ENCODE measurements at regions not wholly inside any gene's neighbourhood (a gene's known extent, or its start where the extent isn't known, plus 50 kb on each side); places are given as distances from the start of the nearest gene placed in this dataset.

DNA sequence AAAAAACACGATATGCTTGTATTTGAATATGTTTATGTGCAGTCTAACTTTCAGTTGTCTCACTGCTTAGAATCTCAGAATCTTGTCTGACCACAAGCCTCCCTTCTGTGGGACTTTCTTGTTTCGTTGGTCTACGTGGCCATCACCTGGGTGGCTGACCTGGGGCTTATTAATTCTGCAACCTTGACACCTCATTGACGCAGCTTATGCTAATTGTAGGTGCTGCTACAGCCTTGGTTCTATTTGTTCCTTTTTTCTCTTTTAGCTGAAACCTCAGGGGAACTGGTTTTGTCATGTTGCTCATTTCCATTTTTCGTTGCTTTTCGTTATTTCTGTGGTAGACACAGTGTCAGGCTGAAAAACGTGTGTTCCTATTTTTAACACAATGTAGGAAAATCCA lies 273.7 kb downstream of the SLC4A3 start:
- DNase-seq (ENCODE audit: low spot score): no peak

DNA sequence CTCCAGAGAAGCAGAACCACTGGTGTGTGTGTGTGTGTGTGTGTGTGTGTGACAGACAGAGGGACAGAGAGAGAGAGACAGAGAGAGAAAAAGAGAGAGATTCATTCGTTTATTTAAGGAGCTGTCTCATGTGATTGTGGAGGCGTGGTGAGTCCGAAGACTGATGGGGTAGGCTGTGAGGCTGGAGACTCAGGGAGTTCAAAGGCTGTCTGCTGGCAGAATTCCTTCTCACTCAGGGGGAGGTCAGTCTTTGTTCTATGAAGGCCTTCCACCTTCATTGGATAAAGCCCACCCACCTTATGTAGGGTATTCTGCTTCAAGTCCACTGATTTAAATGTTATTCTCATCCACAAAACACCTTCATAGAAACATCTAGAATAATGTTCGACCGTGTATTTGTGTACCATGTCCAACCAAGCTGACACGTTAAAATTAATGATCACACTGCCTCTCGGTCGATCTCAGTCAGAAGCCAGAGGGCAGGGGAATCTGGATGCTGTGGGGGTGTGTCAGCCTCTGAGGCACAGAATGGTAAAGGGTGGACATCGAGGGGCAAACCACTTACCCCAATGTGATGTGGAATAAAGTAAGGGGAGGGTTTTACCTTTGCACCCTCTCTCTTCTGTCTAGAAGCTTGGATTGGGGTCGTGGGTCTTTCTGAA lies 275.6 kb downstream of the SLC4A3 start:
- DNase-seq (ENCODE audit: low spot score): no peak

DNA sequence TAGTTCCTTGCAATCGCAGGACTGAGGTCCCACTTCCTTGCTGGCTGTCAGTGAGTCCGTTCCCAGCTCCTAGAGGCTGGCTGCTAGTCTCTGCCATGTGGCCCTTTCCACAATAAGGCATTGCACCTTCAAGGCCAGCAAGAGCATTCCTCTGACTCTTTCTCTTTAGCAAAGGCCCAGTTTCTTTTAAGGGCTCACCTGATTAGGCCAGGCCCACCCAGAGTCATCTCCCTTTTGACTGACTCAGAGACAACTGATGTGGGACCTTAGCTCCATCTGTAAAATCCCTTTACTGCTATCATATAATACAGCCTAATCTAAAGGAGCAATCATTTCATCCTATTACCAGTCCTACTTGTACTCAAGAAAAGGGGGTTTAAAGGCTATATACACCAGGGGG lies 278.2 kb downstream of the SLC4A3 start:
- DNase-seq (ENCODE audit: low spot score): no peak

DNA sequence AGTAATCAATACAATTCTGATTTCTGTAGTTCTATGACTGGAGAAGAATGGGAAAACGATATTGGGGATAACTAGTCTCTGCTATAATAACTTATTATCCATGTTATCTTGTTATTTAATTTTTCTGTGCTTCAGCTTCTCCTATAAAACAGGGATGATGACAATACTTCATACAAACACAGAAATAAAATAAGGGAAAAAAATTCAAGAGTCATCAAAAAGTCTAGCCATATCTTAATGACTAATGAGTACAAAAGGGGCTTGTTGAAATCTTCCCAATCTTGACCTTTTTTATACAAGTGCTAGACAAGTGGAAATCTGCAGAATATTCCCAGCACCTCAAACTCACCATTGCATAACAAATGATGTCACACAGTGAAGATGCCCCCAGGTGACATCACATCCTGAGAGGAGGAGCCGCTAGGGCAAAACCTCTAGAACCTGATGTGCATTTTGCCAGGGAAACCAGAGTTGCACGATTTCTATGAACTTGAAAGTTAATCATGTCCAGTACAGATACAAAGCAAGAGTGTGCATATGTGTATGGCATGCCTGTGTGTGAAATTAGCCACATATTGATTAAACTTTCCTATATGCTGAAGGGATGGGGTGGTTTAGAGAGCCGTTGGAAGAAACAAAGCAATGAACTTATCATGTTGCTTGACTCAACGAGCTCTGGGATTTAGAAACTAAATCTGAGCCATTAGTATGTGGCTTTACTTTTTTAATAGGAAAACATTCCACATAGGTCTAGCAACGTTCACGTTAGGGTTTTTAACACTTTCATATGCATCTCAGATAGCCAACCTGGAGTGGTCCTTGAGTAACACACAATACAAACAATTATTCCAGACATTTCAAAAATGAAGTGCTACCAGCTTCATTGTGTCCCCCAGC lies 278.9 kb downstream of the SLC4A3 start:
- no peak for DNase-seq (ENCODE audit: low spot score)

DNA sequence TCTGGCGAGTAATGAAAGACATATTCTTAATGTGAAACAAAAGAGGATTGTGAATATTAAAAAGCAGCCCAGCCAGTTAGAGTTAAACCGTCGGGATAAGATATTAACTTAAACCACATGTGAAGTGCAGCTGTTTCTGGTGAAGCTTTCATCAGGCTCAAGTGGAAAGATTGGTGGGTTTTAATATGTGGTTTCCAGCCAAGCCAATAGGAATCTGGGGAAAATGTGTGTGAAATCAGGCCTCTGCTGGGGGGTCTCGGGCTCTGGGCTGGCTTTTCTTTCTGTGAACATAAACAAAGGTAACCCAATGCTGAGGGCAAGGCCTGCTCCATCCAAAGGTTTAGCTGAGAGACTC lies 279.6 kb downstream of the SLC4A3 start:
- no peak for DNase-seq (ENCODE audit: low spot score)

DNA sequence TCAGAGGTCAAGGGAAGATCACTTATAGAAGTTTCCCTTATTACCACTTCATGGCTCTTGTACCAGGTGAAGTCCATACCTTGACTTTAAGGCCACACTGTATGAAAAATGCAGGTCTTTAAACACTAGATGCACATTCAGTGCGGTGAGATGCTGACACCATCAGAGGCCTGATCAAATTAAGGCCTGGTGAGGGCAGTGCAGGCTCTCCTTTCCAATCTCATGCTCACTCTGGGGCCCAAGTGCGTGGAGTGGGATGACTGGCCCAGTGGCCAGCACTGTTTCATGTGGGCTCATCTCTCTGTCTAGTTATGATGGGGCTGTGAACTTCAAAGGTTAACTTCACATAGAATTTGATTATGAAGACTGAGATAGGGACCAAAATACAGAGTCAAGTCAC lies 281.1 kb downstream of the SLC4A3 start:
- no peak for DNase-seq (ENCODE audit: low spot score)

DNA sequence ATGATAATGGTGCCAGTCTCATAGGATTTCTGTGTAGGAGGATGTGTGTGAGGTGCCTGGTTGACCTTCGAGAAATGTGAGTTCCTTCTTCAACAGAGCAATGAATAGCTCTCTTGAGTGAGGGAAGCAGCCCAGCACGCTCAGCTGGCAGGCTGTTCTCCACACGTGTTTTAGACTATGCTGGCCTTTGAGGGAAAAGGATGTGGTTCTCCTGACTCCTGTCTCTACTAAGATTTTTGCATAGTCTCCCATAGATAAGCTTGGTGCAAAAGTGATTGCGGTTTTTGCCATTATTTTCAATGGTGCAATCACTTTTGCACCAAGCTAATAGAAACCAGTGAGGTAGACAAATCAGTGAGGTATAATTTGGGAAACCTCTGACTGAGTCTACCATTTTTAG lies 284.1 kb downstream of the SLC4A3 start:
- no peak for DNase-seq (ENCODE audit: low spot score)

DNA sequence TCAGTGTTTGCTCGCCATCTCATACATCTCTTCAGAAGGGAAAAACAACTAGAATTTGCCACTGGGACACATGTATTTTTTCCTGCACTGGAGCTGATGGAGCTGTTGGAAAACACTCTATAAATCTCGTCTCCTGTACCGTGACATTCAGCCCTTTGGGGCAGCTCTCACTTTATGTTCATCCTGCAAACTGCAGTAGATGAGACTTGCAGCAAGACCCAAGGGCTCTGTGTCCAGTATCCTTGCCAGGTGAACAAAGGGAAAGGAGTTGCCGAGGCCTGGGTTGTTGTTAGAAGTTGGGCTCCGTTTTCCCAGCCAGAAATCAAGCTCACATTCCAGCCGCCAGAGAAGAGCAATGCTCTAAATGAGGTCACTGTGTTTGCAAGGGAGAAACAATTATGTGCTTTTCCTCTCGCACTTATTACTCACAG lies 285.1 kb downstream of the SLC4A3 start:
- no peak for DNase-seq (ENCODE audit: low spot score)

DNA sequence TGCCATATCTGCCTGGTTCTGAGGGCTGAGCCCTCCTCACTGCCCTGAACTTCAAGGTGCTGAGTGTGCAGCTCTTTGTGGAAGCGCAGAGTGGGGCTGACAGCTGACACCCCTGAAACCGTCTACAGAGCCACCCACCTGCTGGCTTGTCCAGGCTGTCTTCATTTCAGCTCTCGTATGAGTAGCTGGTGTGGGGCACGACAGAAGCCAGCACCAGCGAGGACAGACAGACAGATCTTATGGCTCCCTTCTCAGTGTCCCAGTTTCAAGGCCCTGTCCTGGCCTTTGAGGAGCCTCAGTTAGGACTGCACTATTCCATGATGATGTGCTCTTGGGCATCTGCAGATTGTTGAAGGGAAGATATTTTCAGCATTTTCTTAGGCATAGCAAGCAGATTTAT lies 287.1 kb downstream of the SLC4A3 start:
- no peak for DNase-seq (ENCODE audit: low spot score)

DNA sequence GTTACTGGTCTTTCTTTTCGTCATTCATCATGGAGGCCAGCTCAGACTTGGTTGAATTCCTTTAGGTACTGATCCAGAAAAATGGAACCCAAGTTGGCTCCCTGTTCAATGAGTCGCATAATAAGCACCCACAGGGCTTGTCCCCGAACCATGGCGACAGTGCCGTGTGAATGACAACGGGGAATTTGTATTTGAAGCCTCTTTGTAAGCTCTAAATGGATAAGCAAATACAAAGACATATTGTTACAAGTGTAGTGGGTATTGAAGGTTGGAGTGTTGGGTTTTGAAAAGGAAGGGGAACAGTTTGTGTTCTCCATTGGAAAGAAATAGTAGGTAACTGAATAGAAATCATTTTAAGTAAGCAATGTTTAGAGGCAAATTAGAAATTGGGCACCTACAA lies 288.9 kb downstream of the SLC4A3 start:
- no peak for DNase-seq (ENCODE audit: low spot score)

DNA sequence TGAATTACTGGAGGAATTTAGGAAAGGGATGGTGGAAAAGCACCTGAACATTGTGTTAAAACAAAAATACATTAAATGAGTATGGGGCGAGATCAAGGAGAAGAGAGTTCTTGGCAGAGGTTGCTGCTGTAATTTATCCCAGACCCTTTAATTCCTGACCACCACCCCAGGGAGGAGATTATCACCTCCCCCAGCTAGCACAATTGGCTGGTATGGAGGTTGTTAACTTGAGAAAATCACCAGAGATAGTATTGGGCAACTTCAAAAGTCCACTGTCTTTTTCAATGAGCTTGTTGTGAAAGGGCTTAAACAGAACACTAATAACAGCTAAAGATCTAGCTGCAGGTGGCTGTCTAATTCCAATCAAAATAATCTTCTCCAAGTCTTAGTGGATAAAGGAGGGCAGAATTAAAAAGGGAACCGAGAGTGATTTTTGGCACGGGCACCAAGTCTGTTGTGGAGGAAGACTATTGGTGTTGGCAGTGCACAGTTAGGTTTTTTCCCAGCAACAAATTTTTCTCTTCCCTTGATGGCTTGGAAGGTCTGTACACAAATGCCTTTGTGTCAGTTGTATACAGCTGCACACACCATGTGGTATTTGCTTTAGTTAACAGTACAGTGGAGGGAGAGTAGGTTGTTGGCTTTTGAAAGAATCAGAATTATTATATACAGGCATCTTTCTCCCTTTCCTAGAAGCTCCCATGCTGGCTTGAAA lies 289.5 kb downstream of the SLC4A3 start:
- DNase-seq (ENCODE audit: low spot score): no peak

DNA sequence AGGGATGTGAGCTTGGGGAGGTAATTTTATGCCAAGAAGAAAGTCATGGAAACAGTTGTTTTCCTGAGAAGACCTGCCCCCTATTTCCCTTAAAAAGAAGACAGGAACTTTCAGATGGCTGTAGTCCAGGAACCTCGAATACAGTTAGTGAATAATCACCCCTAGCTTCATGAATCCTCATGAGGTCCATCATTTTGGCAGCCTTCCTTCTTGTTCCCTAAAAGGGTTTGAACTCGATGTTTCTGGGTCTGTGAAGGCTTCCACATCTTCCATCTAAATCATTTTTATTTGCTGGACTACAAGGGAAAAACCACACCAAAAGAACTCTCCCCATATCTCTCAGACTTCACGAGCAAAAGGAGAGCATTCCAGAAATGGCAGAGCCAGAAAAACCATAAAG lies 290.8 kb downstream of the SLC4A3 start:
- DNase-seq (ENCODE audit: low spot score): no peak

DNA sequence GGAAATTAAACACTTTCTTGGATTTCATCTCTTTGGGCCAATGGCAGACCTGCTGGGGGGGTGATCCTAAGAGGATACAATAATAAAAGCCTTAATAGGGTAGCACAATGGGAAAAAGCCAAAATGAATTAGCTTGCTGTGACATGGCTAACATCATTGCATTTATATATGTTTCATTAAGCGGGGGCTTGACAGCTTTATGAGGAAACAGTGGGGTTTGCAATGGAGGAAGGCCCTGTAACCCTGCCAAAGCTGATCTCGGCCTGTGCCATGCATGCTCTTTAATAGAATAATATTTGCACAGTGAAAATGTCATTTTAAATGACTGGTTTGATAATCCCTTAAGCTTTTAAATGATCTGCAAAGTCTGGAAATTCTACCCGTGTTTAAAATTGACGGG lies 291.5 kb downstream of the SLC4A3 start:
- no peak for DNase-seq (ENCODE audit: low spot score)

DNA sequence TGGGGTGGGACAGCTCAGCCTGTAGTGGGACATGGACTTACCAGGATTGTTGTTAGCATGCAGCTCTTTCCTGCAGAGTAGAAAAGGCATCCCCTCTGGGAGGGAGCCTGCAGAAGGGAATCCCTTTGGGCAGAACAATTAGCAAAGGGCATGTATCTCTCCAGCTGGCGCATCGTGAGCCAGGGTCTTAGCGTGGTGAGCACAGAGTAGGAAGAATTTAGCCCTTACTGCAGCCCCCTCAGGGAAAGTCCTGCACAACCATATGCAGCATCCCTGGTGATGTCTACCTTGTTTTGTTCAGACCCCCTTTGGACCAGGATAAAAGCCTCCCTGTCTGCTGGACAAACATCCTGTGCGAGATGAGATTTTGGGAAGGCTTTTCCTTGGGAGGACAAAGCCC lies 292.1 kb downstream of the SLC4A3 start:
- no peak for DNase-seq (ENCODE audit: low spot score)

DNA sequence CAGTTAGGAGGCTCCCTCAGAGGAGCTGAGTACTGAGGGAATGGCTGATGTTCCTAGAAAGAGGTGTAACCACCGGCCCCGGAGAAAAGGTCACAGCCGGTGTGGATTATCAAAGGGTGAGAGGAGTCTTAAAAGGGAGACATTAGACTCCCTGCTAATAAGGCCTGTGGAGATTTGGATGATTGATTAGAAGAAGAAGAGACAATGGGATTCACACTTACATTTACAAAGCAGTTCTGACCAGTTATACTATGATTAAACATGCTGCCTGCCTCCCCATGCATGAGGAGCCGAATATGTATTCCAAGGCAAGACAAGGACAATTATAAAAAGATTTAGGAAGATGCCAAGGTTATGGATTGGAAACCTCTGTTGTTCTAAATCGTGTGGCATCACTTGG lies 302.4 kb downstream of the SLC4A3 start:
- DNase-seq (ENCODE audit: low spot score): no peak

DNA sequence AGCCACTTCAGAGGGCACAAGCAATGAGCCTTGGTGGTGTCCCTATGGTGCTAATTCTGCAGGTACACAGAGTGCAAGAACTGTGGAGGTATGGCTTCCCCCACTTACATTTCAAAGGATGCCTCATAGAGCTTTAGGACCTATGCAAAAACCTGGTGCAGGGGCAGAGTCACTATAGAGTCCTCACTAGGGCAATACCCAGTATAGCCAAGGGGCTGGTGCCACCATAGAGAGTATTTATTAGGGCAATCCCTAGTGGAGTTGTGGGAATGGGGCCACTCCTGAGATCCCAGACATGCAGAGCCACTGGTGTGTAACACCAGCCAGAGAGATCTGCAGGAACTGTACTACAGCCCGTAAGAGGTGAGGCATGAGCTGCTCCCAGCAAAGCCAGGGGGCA lies 312.2 kb downstream of the SLC4A3 start:
- DNase-seq (ENCODE audit: low spot score): no peak

DNA sequence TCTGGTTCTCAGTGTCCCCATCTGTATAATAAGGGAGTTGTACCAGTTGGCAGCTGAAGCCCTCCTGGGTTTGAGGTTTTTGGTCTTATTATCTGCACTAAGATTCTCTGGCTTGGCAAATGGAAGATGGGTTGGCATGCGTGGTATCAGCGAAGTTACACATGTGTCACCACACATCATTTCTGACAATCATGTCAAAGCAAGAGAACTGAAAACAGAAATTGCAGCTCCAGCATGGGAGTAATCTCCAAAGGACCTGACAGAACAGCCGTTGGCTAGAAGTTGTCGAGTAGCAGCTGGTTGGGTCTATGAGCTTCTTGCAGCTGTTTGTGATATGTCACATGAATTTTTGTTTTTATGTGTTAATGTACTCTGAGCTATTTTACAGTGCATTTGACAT lies 317.4 kb downstream of the SLC4A3 start:
- no peak for DNase-seq (ENCODE audit: low spot score)

DNA sequence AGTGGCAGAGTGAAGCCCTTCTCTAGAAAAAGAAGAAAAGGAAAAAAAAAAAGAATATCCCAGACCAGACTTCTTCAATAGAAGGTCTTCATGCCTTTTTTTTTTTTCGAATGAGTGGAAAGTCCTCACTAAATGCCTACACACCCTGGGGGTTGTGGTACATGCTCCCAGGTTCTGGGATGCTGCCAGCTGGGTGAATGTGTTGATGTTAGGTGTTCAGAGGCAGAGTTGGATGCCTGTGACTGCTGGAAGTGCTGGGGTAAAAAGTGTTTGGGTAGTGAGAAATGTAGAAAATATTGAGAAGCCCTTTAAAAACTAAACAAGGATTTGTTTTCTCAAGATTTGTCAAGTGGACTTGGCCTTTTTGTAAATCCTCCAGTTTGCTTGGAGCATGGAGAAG lies 318.6 kb downstream of the SLC4A3 start:
- DNase-seq (ENCODE audit: low spot score): no peak

DNA sequence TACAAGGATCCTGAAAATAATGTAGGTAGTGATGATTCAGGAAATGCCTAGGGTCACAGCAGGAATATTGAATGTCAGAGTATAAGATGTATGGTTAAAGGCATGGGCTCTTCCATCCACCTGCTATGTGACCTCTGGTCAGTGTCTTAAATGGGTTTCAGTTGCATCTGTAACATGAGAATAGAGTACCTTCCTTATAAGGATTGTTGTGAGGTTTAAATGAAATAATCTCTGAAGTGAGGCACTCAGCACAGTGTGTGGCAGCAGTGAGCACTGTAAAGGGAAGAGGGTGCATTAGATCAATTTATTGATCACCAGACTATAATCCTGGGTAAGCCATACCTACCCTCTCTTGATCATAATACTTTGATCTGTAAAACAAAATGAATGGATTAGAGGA lies 319.1 kb downstream of the SLC4A3 start:
- DNase-seq (ENCODE audit: low spot score): no peak

DNA sequence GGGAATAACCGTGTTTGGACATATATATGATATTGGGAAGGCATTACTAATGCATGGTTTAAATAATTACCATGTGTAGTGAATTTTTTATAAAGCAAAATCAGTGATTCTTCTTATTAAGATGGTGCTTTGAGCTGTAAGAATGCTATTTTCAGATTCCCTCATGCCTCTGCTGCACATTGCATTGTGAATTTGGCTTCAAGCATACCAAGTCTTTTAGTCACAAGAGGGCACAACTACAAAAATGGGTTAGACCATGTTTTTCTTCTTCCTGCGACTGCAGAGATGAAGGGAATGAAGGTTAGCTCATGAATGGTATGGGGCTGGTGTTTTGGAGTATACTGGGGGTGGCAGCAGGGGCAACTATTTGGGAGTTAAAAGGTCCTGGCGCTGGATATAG lies 320.1 kb downstream of the SLC4A3 start:
- no peak for DNase-seq (ENCODE audit: low spot score)

DNA sequence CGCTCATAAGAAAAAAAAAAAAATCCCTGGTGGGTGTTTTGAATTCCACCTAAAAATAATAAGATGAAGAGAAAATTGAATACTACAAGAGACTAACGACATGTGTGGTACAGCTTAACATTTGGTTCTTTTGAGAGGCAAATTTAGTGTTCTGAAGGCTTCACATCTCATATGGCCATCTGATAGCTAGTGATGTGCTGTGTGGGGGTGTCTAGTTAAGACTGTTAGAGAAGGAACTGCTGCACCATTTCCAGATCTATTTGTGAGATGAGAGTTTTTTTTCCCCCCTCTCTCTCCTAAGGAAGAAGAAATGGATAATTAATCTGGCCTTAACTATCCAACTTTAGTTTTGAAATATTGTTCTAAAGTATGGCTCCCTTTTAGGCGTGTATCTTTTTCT lies 321.6 kb downstream of the SLC4A3 start:
- DNase-seq (ENCODE audit: low spot score): no peak

DNA sequence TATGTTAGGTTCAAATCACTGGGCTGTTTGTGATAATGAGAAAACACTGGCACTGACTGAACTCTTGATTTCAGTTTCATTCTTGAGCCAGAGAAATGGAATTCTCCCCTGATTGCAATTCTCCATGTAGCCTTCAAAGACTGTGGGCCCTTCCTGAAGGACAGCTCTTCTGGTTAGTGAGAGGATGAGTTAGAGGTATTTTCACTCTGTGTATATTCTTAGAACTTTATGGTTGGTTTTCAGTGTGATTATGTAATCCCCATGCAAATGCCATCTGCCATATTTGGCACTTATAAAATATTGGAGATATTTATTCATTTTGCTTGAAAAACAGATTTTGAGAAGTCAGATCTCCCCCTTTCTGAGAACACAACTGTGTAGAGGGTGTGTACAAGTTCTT lies 323.7 kb downstream of the SLC4A3 start:
- no peak for DNase-seq (ENCODE audit: low spot score)

DNA sequence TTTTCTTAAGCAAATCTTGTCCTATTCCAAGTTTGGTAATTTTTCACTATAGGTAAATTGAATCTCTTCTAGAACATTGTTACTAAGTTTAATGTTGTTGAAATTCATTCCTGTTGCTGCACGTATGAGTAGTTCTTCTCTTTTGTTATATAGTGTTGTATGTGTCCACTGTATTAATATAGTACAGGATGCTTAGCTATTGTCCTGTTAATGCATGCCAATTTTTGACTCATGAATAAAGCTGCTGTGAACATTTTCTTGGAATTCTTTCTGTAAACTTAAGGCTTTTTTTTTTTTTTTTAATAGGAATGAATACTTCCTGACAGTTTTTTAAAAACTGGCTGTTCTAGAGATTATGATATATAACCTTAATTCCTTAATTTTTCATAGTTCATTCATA lies 326.9 kb downstream of the SLC4A3 start:
- no peak for DNase-seq (ENCODE audit: low spot score)

Data from activated CD4-positive, alpha-beta T cell treated with anti-CD3 and anti-CD28 coated beads, Interleukin-2, Interleukin-4, amounts not matched to agents 100 ng/mL and 50 ng/mL, durations not matched to agents 16 hours and 8 hours (primary cell).